ENCODE measurements at regions not wholly inside any gene's neighbourhood (a gene's known extent, or its start where the extent isn't known, plus 50 kb on each side); places are given as distances from the start of the nearest gene placed in this dataset.

DNA sequence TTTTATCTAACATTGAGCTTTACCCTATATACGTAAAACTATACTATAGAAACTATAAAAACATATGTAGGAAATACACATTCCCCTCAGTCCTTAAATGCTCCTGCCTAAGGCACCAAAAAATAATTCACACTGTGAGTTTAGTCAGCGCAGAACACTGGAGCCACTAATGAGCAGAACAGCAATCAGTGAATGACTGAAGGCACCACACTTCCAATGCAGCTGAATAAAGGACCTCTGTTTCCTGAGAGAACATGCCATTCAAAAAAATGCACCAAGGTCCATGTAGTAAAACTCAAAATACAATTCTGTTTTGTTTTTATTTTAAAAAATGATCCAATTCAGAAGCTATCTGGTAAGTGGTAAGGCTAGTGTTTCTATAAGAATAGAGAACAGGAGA, 1280.6 kb upstream of the NRXN1 start:
- Mint-ChIP-seq H3K4me3 (ENCODE audit: unreplicated experiment) (no peak overlapping the region), H3K27me3 (ENCODE audit: insufficient read depth, unreplicated experiment) (no peaks in the 10 kb centered on the region), H3K27ac (ENCODE audit: low read depth, unreplicated experiment) (no peak overlapping the region), H3K36me3 (ENCODE audit: insufficient read depth, unreplicated experiment) (no peaks in the 10 kb centered on the region), H3K9me3 (ENCODE audit: unreplicated experiment) (no peaks in the 10 kb centered on the region), H3K4me1 (ENCODE audit: insufficient read depth, unreplicated experiment) (no peaks in the 10 kb centered on the region)
- TF ChIP-seq, protein P1, sequence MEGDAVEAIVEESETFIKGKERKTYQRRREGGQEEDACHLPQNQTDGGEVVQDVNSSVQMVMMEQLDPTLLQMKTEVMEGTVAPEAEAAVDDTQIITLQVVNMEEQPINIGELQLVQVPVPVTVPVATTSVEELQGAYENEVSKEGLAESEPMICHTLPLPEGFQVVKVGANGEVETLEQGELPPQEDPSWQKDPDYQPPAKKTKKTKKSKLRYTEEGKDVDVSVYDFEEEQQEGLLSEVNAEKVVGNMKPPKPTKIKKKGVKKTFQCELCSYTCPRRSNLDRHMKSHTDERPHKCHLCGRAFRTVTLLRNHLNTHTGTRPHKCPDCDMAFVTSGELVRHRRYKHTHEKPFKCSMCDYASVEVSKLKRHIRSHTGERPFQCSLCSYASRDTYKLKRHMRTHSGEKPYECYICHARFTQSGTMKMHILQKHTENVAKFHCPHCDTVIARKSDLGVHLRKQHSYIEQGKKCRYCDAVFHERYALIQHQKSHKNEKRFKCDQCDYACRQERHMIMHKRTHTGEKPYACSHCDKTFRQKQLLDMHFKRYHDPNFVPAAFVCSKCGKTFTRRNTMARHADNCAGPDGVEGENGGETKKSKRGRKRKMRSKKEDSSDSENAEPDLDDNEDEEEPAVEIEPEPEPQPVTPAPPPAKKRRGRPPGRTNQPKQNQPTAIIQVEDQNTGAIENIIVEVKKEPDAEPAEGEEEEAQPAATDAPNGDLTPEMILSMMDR (IDR thresholded peaks at IDR 0.05; ENCODE audit: unreplicated experiment), result no peak
- CTCF ChIA-PET, result interaction anchor here (0.6 to 0.8 kb wide), 2 partner anchors 66 to 274 kb away, joined by 3 read pairs; no protein-coding TSS in a partner anchor
- no TSS peak for BruUV-seq (replicated peaks)
- POLR2A ChIA-PET, result interaction anchor here (0.7 kb wide), 1 partner anchor 530 kb away, joined by 4 read pairs; no protein-coding TSS in a partner anchor
- no peak for DNase-seq (ENCODE audit: unreplicated experiment)
- intact Hi-C loops (cut with micrococcal nuclease), result no loop called here

DNA sequence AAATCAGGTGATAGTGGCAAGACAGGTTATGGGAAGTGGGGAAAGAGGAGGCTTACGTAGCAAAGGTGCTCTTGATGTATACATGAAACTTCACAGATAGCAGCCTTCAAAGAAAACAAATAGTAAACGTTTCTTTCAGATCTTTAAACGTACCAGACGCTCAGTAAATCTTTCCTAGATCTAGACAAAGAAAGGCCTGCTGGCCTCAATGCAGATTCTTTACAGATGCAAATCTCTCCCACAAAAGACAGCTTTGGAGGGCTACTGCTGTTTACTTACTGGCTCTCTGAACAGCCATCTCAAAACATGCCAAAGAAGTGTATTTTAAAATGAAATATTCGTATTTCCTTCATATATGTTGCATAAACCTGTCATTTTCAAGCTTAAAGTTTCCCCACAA, 1279.9 kb upstream of the NRXN1 start:
- Mint-ChIP-seq H3K4me3 (ENCODE audit: unreplicated experiment) (no peak overlapping the region), H3K9me3 (ENCODE audit: unreplicated experiment) (no peaks in the 10 kb centered on the region), H3K27me3 (ENCODE audit: insufficient read depth, unreplicated experiment) (no peaks in the 10 kb centered on the region), H3K4me1 (ENCODE audit: insufficient read depth, unreplicated experiment) (no peaks in the 10 kb centered on the region), H3K27ac (ENCODE audit: low read depth, unreplicated experiment) (no peak overlapping the region), H3K36me3 (ENCODE audit: insufficient read depth, unreplicated experiment) (no peaks in the 10 kb centered on the region)
- no TSS peak for BruUV-seq (replicated peaks)
- TF ChIP-seq, protein P1 (IDR thresholded peaks at IDR 0.05; ENCODE audit: unreplicated experiment), result no peak
- CTCF ChIA-PET, result interaction anchor here (0.8 kb wide), 1 partner anchor 273 kb away, joined by 3 read pairs; no protein-coding TSS in a partner anchor
- no peak for DNase-seq (ENCODE audit: unreplicated experiment)
- POLR2A ChIA-PET, result interaction anchor here (0.7 kb wide), 1 partner anchor 529 kb away, joined by 4 read pairs; no protein-coding TSS in a partner anchor
- intact Hi-C loops (cut with micrococcal nuclease), result no loop called here

DNA sequence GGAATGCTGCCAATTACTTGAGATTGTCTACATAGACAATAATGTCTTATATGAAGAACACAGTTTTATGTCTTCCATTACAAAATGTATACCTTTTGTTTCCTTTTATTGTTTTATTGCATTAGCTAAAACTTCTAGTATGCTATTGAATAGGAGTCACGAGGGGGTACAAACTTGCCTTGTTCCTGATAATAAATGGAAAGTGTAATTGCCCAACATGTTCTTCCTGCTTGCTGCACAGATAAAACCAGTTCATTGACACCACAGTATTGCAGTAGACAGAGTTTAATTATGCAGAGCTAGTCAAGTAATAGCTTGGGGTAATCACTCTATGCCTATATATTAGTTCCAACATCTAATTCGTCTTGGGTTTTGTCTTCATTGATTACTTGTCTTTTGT, 1276.2 kb upstream of the NRXN1 start:
- Mint-ChIP-seq H3K27me3 (ENCODE audit: insufficient read depth, unreplicated experiment) (no peaks in the 10 kb centered on the region), H3K27ac (ENCODE audit: low read depth, unreplicated experiment) (no peak overlapping the region), H3K4me1 (ENCODE audit: insufficient read depth, unreplicated experiment) (no peaks in the 10 kb centered on the region), H3K9me3 (ENCODE audit: unreplicated experiment) (peaks cover 11% of the 10 kb centered on the region), H3K4me3 (ENCODE audit: unreplicated experiment) (no peak overlapping the region), H3K36me3 (ENCODE audit: insufficient read depth, unreplicated experiment) (no peaks in the 10 kb centered on the region)
- ChIA-PET POLR2A (no interaction called here), CTCF (no interaction called here)
- TF ChIP-seq, protein P1 (IDR thresholded peaks at IDR 0.05; ENCODE audit: unreplicated experiment), result no peak
- BruUV-seq (replicated peaks), result no TSS peak
- intact Hi-C loops (cut with micrococcal nuclease), result no loop called here
- DNase-seq (ENCODE audit: unreplicated experiment), result no peak

DNA sequence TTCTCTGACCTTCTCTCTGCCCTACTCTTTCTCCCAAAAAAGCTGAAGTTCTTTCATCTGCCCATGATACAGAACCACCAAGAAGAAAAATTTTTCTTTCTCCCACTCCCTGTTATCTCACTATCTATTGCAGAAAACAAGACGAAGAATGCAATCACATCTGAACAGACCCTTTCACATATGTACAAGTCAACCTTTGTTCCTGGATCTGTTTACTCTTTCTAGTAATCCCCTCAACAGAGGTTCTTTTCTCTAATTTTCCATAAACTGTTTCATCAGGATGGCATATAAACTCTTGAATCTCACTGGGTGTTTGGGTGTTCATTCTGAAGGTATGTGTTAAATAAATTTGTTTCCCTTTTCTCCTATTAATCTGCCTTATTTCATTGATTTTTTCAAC, 1262.7 kb upstream of the NRXN1 start:
- DNase-seq (ENCODE audit: unreplicated experiment), result no peak
- no TSS peak for BruUV-seq (replicated peaks)
- Mint-ChIP-seq H3K4me1 (ENCODE audit: insufficient read depth, unreplicated experiment) (no peaks in the 10 kb centered on the region), H3K27ac (ENCODE audit: low read depth, unreplicated experiment) (no peak overlapping the region), H3K9me3 (ENCODE audit: unreplicated experiment) (no peaks in the 10 kb centered on the region), H3K27me3 (ENCODE audit: insufficient read depth, unreplicated experiment) (no peaks in the 10 kb centered on the region), H3K4me3 (ENCODE audit: unreplicated experiment) (no peak overlapping the region), H3K36me3 (ENCODE audit: insufficient read depth, unreplicated experiment) (no peaks in the 10 kb centered on the region)
- TF ChIP-seq, protein P1 (IDR thresholded peaks at IDR 0.05; ENCODE audit: unreplicated experiment), result no peak
- POLR2A ChIA-PET, result no interaction called here
- intact Hi-C loops (cut with micrococcal nuclease), result no loop called here
- CTCF ChIA-PET, result no interaction called here
